NCI-H146 (cell line): ENCODE measurements at regions not wholly inside any gene's neighbourhood (a gene's known extent, or its start where the extent isn't known, plus 50 kb on each side); places are given as distances from the start of the nearest gene placed in this dataset.
"Not testable (repeated sequence)": the region's sequence is repeated elsewhere in the genome, so short reads cannot be mapped to it uniquely, and the experiment has no call there.

ENCODE experiments used
- DNase-seq: peaks from one replicate; lab custom pipeline; 2025; lab: John Stamatoyannopoulos, UW

DNA sequence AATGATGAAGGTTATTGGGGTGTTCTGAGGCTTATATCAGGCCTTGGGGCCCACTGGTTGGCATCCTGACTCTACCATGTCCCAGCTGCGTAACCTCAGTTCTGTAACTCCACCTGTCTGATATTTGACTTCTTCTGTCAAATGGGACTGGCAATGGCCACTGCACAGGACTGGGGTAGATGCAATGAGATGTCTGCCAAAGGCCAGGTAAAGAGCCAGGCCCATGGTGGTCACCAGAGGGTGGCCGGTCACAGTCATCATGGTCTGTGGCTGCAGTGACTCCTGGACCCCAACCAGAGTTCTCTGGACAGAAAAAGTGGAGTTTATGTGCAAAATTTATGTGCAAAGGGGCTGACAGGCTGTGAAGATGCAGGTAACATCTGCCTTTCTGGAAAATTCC, 173.3 kb downstream of the PTPRU start:
- DNase-seq, result no peak

DNA sequence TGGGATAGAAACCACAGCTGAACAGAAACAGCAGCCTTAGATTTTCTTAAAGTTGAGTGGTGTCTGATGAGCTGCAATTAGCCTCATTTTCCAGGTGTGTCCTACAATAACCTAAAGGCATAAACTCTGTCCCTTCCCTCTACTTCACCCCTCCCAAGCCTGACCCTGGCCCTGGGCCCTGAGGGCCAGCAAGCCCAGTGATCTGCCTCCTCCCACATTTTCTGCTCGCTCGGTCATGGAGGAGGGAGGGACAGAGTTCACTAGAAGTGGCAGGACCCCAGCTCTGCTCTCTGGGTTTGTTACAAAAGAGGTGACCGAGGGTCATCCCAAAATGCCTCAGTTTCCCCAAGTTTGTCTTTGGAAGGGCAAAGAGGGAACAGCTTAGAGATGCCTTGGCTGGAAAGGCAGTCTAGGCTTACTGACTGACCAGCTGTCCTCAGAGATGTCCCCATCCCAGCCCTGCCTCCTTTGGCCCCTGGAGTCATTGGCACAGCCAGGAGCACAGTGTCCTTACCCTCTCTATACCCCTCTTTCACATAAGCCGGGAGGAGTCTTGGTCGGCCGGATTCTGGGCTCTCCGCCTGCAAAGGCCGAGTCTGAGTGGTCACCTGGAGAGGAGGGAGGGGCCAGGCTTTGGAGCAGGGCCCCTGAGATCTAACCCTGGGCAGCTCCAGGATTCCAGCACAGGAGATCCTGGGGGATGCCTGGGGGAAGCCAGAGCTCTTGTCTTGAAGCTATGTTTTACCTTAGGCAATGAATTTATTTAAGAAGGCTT, 172.7 kb downstream of the PTPRU start:
- DNase-seq, result no peak

DNA sequence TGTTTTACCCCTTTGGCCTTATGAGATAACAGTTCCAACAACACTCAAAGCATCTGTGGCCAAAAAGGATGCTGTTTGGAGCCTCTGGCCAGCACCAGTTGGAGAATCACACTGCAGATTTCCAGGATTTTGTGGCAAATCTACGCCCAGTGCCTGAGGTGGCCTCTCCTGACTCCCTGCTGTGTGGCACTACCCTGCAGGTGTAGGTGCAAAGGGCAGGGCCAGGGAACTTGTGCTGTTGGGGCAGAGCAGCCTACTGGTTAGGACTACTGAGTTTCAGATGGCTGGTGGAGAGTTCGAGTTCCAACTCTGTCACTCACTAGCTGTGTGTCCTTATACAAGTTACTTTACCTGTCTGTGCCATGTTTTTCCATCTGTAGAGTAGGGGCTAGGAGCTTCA, 170.5 kb downstream of the PTPRU start:
- DNase-seq, result no peak

DNA sequence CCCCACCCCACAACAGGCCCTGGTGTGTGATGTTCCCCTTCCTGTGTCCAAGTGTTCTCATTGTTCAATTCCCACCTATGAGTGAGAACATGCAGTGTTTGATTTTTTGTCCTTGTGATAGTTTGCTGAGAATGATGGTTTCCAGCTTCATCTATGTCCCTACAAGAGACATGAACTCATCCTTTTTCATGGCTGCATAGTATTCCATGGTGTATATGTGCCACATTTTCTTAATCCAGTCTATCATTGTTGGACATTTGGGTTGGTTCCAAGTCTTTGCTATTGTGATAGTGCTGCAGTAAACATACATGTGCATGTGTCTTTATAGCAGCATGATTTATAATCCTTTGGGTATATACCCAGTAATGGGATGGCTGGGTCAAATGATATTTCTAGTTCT, 163.9 kb downstream of the PTPRU start:
- DNase-seq, result not testable (repeated sequence)

DNA sequence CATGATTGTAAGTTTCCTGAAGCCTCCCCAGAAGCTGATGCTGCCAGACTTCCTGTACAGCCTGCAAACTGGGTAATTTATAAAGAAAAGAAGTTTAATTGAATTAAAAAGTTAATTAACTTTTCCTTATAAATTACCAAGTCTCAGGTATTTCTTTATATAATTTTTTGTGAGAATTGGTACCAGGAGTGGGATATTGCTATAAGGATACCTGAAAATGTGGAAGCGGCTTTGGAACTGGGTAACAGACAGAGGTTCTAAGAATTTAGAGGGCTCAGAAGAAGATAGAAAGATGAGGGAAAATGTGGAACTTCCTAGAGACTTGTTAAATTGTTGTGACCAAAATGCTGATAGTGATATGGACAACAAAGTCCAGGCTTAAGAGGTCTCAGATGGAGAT, 163.1 kb downstream of the PTPRU start:
- no peak for DNase-seq

DNA sequence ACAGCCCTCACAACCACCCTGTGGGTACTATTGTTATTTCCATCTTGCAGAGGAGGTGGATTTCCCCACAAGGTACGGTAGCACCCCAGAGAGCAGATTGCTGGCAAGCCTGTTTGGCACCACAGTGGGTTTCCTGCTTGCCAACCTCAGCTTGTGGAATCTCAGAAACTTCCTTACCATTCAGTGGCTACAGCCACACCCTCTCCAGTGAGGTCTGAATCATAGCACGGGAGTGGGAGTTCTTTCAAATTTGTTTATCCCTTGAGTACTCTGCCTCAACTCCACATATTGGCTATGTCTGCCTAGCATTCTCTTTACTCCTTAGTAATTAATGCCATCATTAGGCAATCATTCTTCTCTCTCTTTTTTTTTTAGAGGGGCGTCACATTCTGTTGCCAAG, 162.1 kb downstream of the PTPRU start:
- DNase-seq, result no peak

DNA sequence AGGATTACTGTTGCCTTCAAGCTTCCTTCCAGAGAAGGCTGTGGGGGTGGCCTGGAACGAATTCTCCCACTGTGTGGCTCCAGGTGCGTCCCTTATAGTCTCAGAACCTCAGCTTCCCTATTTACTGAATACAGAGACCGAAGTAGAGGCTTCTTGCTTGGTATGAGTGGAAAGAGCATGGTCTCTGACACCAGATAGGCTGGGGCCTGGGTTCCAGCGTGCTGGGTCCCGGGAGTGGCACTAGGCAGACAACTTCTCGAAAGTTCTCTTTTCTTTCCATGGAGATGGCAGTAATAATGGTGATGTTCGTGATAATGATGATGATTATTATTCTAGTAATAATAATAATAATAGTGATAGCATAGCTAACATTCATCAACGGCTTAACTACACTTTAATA, 161.7 kb downstream of the PTPRU start:
- no peak for DNase-seq

DNA sequence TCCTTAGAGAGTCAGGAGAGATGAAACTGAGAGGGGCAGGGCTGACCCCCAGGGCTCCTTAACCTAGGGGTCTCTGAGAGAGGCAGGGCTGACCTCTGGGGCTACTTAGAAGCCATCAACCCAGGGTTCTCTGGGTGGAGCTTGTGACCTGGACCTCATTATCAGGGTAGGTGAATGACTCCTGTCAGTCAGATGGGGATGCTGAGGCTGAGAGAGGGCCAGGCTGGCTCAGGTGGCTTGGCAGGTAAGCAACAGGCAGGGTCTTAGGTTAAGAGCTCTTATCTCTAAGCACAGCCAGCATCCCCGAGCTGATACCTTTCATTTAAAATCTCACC, 160.9 kb downstream of the PTPRU start:
- DNase-seq, result no peak

DNA sequence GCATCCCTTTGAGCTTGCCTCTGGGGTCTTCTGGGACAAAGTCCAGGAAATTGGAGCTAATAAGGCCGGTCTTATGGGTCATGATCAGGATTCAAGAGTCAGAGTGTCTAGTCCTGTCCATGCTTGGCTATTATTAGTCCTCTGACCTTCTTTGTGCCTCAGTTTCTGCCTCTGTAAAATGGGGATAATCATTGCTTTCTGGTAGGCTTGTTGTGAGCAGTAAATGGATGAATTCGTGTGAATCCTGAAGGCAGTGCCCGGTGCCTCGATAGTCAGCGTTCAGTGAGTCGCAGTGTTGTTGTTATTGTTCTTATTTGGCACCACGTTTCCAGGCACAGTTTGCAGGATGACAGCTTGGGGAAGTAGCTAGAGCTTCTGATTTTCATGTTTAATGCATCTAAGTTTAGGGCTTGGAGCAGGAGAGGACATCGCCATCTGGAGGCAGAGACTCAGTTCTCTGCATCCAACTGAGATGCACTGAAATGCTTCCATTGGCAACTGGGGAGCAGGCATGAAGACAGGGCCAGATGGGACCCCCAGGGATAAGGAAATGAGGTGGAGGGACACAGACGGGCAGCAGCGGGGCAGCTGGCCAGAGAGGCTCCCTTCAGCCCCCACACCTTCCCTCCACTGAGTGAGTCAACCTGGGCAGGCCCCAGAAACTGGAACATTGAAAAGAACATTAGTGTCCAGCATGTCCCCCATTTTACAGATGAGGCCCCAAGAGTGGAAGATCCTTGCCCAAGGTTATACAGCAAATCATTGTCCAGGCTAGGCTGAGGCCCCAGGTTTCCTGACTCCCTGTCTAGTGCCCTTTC, 160.3 kb downstream of the PTPRU start:
- DNase-seq, result no peak

DNA sequence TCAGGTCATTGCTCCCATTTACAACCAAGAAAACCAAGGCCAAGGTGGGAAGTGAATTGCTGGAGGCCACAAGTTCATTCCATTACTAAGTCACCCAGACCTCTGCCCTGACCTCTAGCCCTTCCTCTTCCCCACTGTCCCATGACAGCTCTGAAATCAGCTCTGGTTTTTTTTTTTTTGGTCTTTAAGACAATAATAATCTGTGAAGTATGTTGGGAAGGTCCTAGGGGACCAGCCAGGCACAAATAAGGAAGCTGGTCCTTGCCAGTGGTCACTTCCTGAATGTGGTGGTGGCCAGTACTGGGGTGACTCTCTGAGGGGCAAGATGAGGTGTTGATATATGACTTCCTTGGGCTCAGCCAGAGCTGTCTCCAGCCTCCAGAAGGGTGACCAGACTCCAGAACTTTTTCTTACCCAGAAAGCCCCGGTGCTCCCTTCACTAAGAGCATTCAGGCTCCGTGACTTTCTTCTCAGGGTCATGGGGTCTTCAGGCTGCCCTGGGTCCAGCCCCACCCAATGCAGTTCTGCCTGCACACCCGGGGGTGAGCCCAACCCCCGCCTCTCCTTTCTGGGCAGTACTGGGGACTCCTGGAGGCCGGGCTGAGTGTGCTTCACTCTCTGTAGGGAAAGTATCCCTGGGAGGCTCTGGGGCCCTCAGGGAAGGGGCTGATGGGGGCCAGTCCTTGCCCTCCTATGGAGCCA, 159.6 kb downstream of the PTPRU start:
- DNase-seq, result no peak

DNA sequence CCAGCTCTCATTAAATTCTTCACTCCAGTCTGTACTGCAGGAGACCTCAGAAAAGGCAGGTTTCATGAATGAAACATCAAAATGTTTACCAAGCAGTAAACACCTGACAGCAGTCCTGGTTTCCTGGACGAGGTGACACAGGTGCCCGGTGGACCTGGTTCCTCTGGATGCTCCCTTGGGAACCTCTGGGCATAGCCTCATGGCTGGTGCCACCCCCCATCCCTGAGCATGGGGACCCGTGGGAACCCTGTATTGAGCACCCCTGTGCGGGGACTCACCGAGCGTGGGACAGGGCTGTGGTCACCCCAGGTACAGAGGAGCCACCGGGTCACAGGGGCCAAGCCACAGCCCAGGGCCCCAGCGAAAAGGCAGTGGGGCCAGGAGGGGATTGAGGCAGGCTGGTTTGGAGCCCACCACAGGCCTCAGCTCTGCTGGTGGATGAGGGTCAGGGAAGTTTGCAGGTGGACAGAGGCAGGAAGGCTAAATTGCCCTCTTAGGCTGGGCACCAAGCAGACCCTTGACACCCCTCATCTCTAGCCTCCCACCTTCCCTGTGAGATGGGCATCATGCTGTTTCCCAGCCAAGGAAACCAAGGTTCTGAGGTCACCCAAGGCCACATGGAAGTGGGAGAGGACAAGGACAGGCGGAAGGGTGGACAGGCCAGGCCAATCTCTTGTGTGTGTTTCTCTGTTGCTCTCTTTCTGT, 158.4 kb downstream of the PTPRU start:
- DNase-seq, result no peak

DNA sequence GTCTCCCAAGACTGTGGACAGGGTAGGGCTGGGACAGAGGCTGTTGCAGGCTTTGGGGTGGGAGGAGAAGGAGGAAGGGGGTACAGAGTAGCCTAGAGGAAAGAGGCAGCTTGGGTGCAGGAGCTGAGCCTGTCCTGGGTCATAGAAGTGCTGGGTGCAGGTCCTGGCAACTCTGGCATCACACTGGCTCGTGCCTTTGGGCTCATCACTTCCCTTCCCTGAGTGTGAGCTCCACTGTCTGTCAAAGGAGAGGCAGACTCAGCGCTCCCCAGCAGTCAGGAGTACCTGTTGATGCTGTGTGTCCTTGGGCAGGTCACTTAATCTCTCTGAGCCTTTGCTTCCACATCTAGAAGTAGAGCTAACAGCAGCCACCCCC, 157.1 kb downstream of the PTPRU start:
- DNase-seq, result no peak

DNA sequence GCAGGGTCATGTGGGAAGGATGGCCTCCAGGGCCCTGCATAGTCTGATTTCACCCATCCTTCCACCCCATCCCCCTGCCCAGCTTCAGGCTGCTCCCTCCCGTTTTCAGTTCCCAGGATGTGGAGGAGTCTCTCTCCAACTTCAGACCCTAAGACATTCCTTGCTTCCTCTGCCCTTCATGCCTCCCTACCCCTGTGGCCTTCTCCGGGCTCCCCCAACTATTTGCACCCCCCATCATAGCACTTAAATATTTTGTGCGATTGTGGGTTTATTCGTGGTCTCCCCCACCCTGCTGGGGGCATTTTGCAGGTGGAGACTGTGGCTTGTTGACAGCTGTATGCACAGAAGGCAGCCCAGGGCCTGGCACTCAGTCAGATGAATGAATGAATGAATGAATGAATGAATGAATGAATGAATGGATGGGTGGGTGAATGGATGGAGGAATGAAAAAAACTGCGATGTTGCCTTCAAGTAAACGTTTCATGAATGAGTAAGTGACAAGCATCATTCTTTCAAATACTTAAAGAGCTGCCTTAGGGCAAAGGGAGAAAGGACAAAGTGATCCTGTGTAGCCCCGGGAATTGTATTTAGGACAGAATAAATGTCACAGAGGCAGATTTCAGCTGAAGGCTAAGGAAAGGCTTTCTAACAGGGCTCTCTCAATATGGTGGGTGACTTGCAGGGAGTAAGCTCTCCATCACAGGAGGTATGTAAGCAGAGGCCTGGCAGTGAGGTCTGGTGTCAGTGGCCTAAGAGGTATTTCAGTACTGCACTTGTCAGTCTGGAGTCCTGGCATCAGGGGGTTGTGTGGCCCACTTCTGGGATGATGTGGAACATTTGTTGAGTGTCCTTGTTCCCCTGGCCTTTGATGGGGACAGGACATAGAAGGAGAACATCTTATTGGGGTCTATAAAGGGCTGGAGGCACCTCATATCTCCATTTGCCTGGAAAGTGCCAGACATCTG, 156.4 kb downstream of the PTPRU start:
- no peak for DNase-seq

DNA sequence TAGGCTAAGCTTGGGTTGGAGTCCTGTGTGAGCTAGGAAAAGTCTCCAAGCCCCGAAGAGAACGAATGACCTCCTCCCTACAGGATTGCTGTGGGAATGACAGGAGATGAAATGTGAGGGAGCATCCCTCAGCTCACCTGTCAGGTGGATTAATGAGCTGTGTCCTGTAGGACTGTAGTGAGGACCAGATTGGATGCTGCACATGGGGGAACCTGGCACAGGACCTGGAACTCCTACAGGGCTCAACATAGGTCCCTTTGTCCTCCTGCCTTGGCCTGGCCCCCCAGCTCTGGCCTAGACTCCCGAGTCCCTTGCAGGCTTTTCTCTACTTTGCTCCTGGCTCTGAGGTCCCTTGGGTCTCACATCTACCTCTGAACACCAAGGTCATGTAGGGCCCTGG, 155.7 kb downstream of the PTPRU start:
- no peak for DNase-seq

DNA sequence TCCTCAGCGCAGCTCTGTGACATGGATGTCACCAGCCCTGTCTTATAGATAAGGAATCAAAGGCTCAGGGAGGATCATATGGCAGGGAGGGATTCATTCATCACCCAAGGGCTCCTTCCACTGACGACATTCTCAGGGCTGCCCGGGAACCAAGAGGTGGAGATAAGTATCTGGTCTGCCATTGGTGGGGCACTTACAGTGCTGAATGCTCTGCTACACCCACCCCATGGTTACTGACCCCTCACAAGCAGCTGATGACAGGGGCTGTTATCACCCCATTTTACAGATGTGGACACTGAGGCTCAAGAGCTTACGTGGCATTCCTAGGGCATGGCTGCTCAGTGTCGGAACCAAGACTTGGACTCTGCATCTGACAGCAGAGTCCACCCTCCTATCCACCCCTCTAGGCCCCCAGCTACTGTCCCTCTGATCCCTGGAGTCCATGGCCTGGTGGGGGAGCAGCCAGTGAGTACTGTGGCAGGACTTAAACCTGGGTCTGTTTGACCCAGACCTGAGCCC, 155.1 kb downstream of the PTPRU start:
- no peak for DNase-seq

DNA sequence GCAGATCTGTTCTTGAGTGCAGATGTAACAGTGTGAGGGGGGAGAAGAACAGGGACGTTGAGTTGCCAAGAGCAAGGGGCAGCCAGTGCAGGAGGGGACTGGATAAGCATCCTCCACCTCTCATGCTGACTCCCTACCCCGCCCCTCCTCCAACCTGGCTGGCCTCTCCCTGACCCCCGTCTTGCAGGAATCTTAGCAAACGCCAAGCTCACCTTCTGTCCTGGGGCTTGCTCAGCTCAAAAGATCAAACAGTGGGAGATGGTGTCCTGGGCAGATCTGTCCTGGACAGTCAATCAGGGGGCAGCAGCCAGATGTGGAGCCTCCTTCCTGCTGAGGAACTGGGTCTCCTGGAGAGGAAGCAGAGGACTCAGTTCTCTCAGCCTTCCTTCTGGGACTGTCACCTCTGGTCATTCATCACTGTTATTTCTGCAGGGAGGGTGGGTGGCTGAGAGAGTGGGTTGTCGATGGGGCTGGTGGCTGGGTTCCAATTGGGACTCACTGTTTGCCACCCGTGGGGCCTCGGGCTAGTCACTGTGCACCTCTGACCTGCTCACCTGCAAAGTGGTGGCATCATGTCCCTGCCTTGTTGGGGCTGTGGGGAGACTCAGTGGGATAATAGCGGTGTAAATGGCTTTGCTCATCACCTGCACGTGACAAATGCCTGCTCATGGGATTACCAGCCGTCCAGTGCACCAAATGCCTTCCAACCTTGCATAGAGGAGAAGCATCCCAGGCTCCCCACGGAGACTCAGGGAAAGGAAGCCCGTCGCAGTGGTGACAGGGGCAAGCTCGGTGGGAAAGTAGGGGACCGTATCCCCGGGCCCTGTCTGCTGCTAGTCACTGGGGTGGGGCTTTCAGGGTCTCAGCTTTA, 154.4 kb downstream of the PTPRU start:
- no peak for DNase-seq

DNA sequence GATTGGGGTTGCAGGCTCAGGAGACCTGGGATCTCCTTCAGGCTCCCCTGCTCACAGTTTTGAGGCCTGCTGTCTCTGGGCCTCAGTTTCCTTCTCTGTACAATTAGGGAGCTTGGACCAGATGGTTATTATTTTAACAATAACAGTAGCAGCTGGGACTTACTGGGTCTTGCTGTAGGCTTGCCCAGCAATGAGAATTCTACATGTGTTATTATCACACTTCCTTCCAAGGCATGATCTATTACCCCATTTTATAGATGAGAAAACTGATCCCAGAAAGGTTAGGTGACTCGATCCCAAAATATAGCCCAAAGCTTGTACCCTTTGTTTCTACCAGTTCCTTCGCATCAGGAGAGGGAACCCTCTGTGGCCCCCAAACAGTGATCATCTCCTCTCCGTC, 153.8 kb downstream of the PTPRU start:
- DNase-seq, result no peak

DNA sequence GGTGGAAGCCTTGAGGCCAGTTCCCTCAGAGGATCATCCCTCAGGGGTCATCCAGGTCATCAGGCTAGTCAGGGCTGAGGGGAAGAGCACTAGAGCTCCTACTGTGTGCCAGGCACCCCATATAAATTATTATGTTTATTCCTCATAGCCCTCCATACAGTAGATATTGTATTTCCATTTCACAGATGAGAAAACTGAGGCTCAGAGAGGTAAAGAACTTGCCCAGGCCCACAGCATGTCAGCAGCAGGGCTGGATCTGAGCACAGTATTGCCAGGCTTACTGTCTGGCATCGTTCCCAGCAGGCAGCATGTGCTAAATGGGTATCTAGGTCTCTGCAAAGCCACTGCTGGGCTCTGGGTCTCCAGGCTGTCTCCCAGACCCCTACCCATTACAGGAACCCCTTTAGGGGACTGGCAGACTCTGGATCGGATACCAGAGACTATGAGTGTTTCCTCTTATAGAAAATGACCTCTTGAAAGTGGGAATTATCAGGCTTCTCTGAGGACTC, 153.3 kb downstream of the PTPRU start:
- DNase-seq, result no peak

DNA sequence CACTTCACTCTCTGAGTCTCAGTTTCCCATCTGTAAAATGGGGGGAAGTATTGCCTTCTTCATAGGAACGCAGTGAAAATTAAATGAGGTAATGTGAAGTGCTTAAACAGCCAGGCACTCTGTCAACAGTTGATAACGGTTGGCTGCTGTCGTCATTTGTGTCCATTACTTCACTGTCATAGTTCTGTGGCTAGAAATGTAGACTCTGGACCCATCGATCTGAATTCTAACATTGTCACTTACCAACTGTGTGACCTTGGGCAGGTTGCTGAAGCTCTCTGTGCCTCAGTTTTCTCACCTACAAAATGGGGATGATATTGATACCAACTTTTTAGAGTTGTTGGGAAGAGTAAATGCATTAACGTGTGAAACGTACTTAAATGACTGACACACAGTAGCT, 152.6 kb downstream of the PTPRU start:
- no peak for DNase-seq

DNA sequence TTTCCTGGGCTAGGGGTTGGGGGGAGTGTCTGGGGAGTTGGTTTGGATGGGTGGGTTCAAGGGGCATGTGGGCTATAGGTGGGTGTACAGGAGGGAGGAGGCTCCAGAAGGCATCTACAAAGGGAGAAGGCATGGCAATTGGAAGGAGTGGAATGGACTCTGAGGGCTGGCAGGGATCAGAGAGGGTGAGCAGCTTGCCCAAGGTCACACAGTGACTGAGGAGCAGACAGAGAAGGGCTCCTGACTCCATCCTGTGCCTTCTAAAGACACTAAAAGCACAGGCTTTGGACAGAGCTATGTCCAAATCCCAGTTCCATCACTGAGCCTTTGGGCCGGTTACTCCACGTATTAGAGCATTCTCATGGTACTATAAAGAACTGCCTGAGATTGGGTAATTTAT, 151.8 kb downstream of the PTPRU start:
- no peak for DNase-seq
